Gastrocnemius medialis (tissue), 4 donors: ENCODE measurements at regions not wholly inside any gene's neighbourhood (a gene's known extent, or its start where the extent isn't known, plus 50 kb on each side); places are given as distances from the start of the nearest gene placed in this dataset.

Experiments used
- CTCF ChIP-seq, 5 experiments: fragments of 450-650 bp in 3 of 5; fragments of 200-600 bp in 2 of 5; sonication (generic) in 2 of 5; IDR thresholded peaks in 4 of 5; conservative IDR thresholded peaks in 1 of 5; 1 replicate in 4 of 5; 2 replicates in 1 of 5; pipeline ENCODE4 v1.5.1; 2016 to 2019; ENCODE audit warnings: antibody characterized with exemption in 5 of 5, mild to moderate bottlenecking in 3 of 5, moderate library complexity in 3 of 5
- POLR2A ChIP-seq, 2 donors: fragments of 450-650 bp; IDR thresholded peaks; one replicate each; pipeline ENCODE4 v1.6.1; 2017; ENCODE audit warnings: antibody characterized with exemption in 2 of 2, mild to moderate bottlenecking in 2 of 2, moderate library complexity in 2 of 2

GRCh38 chr10:20552382-20552781 lies 344.7 kb downstream of the NEBL start:
- no peak for TF ChIP-seq CTCF (IDR thresholded peaks at IDR 0.05 in 4 of 5, conservative IDR thresholded peaks at IDR 0.05 in 1 of 5)
- no peak for TF ChIP-seq POLR2A (IDR thresholded peaks at IDR 0.05)
